Colonic mucosa (tissue), 4 donors: ENCODE measurements at regions not wholly inside any gene's neighbourhood (a gene's known extent, or its start where the extent isn't known, plus 50 kb on each side); places are given as distances from the start of the nearest gene placed in this dataset.

Experiments used
- DNase-seq: peaks from one replicate; pipeline ENCODE4 v3.0.0-alpha.2; 2020
- H3K27ac ChIP-seq: fragments of 200-600 bp; one replicate; pipeline ENCODE4 v1.8.0; 2021
- H3K27me3 ChIP-seq: fragments of 200-600 bp; one replicate; pipeline ENCODE4 v1.8.0; 2021
- H3K36me3 ChIP-seq: fragments of 200-600 bp; one replicate; pipeline ENCODE4 v1.8.0; 2021
- H3K4me1 ChIP-seq: fragments of 200-600 bp; one replicate; pipeline ENCODE4 v1.8.0; 2021; ENCODE audit warnings: mild to moderate bottlenecking
- H3K4me3 ChIP-seq: fragments of 200-600 bp; one replicate; pipeline ENCODE4 v1.8.0; 2021
- H3K9ac ChIP-seq, 2 donors: one replicate each; pipeline ENCODE4 v1.7.0; 2013; ENCODE audit warnings: control low read depth in 2 of 2, low read depth in 2 of 2, low read length in 2 of 2
- H3K9me3 ChIP-seq: fragments of 200-600 bp; one replicate; pipeline ENCODE4 v1.8.0; 2021
- CTCF ChIP-seq: fragments of 200-600 bp; IDR thresholded peaks from one replicate; pipeline ENCODE4 v1.8.0; 2022; ENCODE audit warnings: antibody characterized with exemption, mild to moderate bottlenecking
- intact Hi-C: fragments of 100-400 bp; cut with DNase I; formaldehyde crosslinking; loops from one replicate; pipeline ENCODE4 v1.14.1; 2022
- donor health status: healthy.
- donor health status: DM: no; HTN: no; CAD: no.
- donor health status: DM: no; HTN: no; CAD: no.

- DNase-seq, result no peak
- TF ChIP-seq CTCF, result no peak
- no peak overlapping the region for H3K4me3 ChIP-seq
- no peaks in the 10 kb centered on the region for H3K4me1 ChIP-seq
- no peaks in the 10 kb centered on the region for H3K36me3 ChIP-seq
- intact Hi-C loops, result no loop called here
- no peak overlapping the region for H3K27ac ChIP-seq
- no peak overlapping the region for H3K9ac ChIP-seq
- no peaks in the 10 kb centered on the region for H3K9me3 ChIP-seq
- no peaks in the 10 kb centered on the region for H3K27me3 ChIP-seq
These were observed 265.3 kb upstream of the TCF4 start for GRCh38 chr18:55853268-55853667.

- H3K4me1 ChIP-seq, result no peaks in the 10 kb centered on the region
- no peak overlapping the region for H3K4me3 ChIP-seq
- H3K9ac ChIP-seq, result no peak overlapping the region
- no peak for DNase-seq
- no peak for TF ChIP-seq CTCF
- no peaks in the 10 kb centered on the region for H3K27me3 ChIP-seq
- no peaks in the 10 kb centered on the region for H3K36me3 ChIP-seq
- H3K9me3 ChIP-seq, result no peaks in the 10 kb centered on the region
- intact Hi-C loops, result no loop called here
- H3K27ac ChIP-seq, result no peak overlapping the region
These were observed 262.9 kb upstream of the TCF4 start for GRCh38 chr18:55850904-55851303.

GRCh38 chr18:55849391-55849790 lies 261.4 kb upstream of the TCF4 start:
- TF ChIP-seq CTCF, result no peak
- no peaks in the 10 kb centered on the region for H3K27me3 ChIP-seq
- H3K9me3 ChIP-seq, result no peaks in the 10 kb centered on the region
- no peak overlapping the region for H3K27ac ChIP-seq
- no peak for DNase-seq
- H3K36me3 ChIP-seq, result no peaks in the 10 kb centered on the region
- intact Hi-C loops, result no loop called here
- H3K4me1 ChIP-seq, result no peaks in the 10 kb centered on the region
- H3K9ac ChIP-seq, result no peak overlapping the region
- H3K4me3 ChIP-seq, result no peak overlapping the region

- intact Hi-C loops, result no loop called here
- Histone ChIP-seq H3K4me3 (no peak overlapping the region), H3K9ac (no peak overlapping the region), H3K9me3 (no peaks in the 10 kb centered on the region), H3K36me3 (no peaks in the 10 kb centered on the region), H3K4me1 (no peaks in the 10 kb centered on the region), H3K27ac (no peak overlapping the region), H3K27me3 (no peaks in the 10 kb centered on the region)
- no peak for DNase-seq
- no peak for TF ChIP-seq CTCF
These were observed 260.0 kb upstream of the TCF4 start for GRCh38 chr18:55847960-55848359.

GRCh38 chr18:55845221-55845620 lies 257.2 kb upstream of the TCF4 start:
- Histone ChIP-seq H3K4me3 (no peak overlapping the region), H3K4me1 (no peaks in the 10 kb centered on the region), H3K27me3 (no peaks in the 10 kb centered on the region), H3K27ac (no peak overlapping the region), H3K9me3 (no peaks in the 10 kb centered on the region), H3K9ac (no peak overlapping the region), H3K36me3 (no peaks in the 10 kb centered on the region)
- DNase-seq, result no peak
- no peak for TF ChIP-seq CTCF
- intact Hi-C loops, result no loop called here

- no peaks in the 10 kb centered on the region for H3K36me3 ChIP-seq
These were observed 256.4 kb upstream of the TCF4 start for GRCh38 chr18:55844382-55844781.

More at GRCh38 chr18:55844382-55844781, 256.4 kb upstream of the TCF4 start:
- no peaks in the 10 kb centered on the region for H3K4me1 ChIP-seq
- H3K27me3 ChIP-seq, result no peaks in the 10 kb centered on the region
- intact Hi-C loops, result no loop called here
- H3K27ac ChIP-seq, result no peak overlapping the region
- H3K4me3 ChIP-seq, result no peak overlapping the region
- no peak overlapping the region for H3K9ac ChIP-seq
- no peak for DNase-seq
- TF ChIP-seq CTCF, result no peak
- no peaks in the 10 kb centered on the region for H3K9me3 ChIP-seq
